Right forelimb (tissue), 1 donor: ENCODE measurements at regions not wholly inside any gene's neighbourhood (a gene's known extent, or its start where the extent isn't known, plus 50 kb on each side); places are given as distances from the start of the nearest gene placed in this dataset.

ENCODE experiments used
- DNase-seq: peaks from one replicate; pipeline ENCODE4 v3.0.0-alpha.2; 2018

DNA sequence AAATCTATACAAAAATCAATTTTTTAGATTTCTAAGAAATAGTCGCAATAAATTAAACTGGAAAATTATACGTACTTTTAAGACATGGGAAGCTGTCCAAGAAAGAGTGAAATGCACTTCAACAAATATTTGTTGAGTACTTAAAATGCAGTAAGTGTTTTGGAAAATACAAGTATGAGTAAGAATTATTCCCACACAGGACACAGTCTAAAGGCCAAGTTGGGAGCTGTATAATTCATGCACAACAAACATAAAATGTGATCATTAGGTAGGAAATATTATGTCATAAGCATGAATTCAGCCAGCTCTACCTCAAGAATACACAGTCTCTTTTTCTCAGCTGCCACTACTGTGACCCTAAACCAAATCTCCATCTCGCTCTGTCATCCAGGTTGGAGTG, 267.6 kb downstream of the CNTN3 start:
- DNase-seq, result no peak

GRCh38 chr3:74345701-74346100, 268.8 kb downstream of the CNTN3 start:
- no peak for DNase-seq

GRCh38 chr3:74344865-74345440, 269.5 kb downstream of the CNTN3 start:
- DNase-seq, result no peak

GRCh38 chr3:74343391-74343790, 271.1 kb downstream of the CNTN3 start:
- no peak for DNase-seq

GRCh38 chr3:74338998-74339397, 275.5 kb downstream of the CNTN3 start:
- DNase-seq, result no peak

- DNase-seq, result no peak
Measured at GRCh38 chr3:74332165-74332564, 282.3 kb downstream of the CNTN3 start.

- no peak for DNase-seq
Measured at GRCh38 chr3:74331711-74332110, 282.7 kb downstream of the CNTN3 start.

GRCh38 chr3:74329096-74329495, 285.4 kb downstream of the CNTN3 start:
- DNase-seq, result no peak

- no peak for DNase-seq
Measured at GRCh38 chr3:74328435-74328834, 286.0 kb downstream of the CNTN3 start.

DNA sequence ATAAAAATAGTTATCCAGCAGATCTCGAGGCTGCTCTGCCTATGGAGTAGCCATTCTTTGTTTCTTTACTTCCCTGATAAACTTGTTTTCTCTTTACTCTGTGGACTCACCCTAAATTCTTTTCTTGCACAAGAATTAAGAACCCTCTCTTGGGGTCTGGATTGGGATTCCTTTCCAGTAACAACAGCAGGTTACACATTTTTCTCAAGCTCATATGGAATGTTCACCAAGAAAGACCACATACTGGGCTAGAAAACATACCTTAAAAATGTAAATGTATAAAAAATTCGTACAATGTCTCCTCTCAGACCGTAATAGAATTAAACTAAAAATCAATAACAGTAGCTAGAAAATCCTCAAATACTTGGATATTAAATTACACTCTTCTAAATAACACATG, 299.2 kb downstream of the CNTN3 start:
- no peak for DNase-seq

- no peak for DNase-seq
Measured at GRCh38 chr3:74314696-74315095, 299.8 kb downstream of the CNTN3 start.

- no peak for DNase-seq
Measured at GRCh38 chr3:74309716-74310115, 304.7 kb downstream of the CNTN3 start.

DNA sequence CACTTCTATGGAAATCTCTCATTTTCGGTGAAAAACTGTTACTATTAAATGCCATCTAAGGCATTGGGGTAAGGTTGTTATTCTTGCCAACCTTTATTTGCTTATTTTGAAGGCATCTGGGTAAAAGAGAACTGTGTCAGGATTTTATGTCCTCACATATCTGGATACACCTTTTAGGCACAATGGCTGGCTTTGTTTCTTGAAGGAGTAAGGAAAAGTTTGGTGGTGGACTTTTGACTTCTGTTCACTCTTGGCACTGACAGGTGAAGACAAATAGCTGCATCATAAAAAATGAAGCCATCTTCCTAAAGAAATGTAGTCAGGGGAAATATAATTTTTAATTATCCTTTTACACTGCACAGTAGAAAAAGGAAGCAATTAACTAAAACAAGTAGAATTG, 310.0 kb downstream of the CNTN3 start:
- no peak for DNase-seq

DNA sequence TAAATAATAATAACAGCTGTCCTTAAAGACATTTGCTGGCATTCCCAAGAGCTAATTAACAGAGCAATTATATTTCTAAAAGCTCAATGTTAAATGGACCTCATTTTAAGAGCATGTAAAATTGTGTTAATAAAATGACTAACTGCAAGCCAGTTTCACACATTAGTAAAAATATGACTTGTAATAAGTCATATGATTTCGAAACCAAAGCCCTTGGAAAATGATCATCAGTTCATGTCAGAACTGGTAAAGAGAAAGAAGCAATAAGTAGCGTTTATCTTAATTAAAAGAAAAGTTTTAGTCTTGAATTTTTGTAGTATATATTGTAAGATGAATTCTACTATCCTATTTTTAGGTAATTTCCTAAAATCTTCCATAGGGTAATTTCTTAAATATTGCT, 310.7 kb downstream of the CNTN3 start:
- DNase-seq, result no peak

GRCh38 chr3:74302969-74303368, 311.5 kb downstream of the CNTN3 start:
- no peak for DNase-seq

GRCh38 chr3:74302281-74302680, 312.2 kb downstream of the CNTN3 start:
- DNase-seq, result no peak

GRCh38 chr3:74301056-74301455, 313.4 kb downstream of the CNTN3 start:
- DNase-seq, result no peak

- no peak for DNase-seq
Measured at GRCh38 chr3:74295479-74295878, 319.0 kb downstream of the CNTN3 start.

- DNase-seq, result no peak
Measured at GRCh38 chr3:74288761-74289160, 325.7 kb downstream of the CNTN3 start.

DNA sequence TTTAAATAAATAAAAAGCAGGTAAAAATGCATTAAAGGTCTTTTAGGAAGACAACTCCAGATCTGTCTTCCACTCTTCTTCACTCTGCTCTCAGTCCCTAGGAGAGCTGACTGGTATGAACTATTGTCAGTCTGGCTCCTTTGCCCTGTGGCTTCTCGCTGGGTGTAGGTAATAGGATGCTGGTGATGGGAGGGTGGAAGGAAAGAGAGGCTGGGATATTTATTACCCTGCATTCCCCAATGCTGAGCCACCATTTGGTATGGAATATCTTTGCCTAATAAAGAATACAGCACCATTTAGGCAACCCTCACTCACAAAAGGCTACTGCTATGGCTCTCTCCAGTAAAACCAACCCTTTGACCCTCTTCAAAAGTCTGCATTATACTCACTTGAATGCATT, 326.9 kb downstream of the CNTN3 start:
- DNase-seq, result no peak

DNA sequence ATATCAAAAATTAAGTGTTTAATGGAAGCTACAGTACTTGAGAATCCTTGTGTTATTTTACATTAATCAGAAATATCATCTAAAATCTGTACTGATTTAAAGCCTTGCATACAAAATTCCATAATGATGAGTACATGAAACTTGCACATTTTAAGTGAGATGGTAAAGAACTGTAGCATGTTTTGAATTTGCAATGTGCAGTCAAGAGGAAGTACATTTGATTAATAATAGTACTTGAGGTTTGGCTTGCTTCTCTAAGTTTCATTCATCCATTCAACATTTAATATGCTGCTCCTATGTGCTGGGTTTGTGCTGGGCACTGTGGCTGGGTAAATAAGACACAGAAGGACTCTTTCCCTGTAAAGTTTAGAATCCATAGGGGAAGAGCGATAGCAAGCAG, 332.3 kb downstream of the CNTN3 start:
- no peak for DNase-seq

DNA sequence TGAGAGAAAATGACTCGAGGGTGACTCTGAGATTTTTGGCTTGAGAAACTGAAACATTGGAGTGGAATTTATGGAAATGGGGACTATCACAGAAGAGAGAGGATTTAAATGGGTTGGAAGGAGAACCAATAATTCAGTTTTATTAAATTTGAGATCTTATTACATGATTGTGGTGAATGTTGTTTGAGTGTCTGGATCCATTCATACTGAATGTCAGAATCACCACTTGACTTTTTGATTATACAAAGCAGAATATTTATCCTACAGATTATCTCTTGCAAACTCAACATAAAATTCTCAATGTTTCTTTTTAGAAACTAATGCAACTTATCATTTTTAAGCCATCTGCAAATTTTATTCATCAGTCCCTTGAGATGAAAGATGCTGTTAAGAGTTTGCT, 332.8 kb downstream of the CNTN3 start:
- DNase-seq, result no peak

- no peak for DNase-seq
Measured at GRCh38 chr3:74273555-74274402, 340.7 kb downstream of the CNTN3 start.

DNA sequence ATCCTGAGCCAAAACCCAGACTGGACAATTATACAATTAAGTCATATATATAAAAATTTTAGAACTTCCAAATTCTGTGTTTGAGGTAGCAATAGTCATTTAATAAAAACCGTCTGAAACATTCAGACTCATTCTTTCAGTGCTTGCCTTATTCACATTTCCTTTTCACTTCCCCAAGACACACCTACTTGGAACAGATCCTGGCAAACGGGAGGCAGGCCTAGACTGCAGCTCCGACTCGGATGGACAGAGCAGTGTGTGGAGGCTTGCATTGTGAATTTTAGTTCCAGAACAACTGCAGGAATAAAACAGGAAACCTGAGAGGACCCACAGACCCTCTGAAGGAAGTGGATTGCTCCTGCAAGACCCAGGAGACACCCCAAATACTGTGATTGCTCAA, 341.4 kb downstream of the CNTN3 start:
- peak; percentile 68 for DNase-seq

DNA sequence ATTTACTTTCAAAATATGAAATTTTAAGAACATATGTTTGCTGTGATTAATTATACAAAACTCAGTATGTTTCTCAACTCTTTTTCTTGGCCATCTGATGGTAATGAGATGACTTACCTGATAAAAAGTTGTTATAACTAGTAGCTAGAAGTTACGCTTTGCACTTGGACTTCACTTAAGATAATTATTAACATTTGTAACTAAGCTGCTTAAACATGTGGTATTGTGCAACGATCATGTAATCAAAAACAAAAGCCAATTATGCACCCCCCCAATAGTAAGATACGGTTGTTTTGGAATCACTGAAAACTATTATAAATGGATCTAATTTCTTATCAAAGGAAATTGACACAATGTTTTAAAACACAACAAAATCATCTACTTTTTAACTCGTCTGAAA, 342.9 kb downstream of the CNTN3 start:
- DNase-seq, result no peak
